HAP-1 (cell line): ENCODE measurements at regions not wholly inside any gene's neighbourhood (a gene's known extent, or its start where the extent isn't known, plus 50 kb on each side); places are given as distances from the start of the nearest gene placed in this dataset.
A peak's percentile ranks its signal among the peaks of the same experiment; 100 is the strongest.

Experiments
- DNase-seq, 2 experiments: peaks; one replicate each; pipeline ENCODE4 v3.0.0-alpha.2; 2016 to 2020; ENCODE audit warnings: low spot score in 2 of 2
- H3K27me3 ChIP-seq: fragments of 250-450 bp; sonication (Bioruptor Pico); 2 replicates; pipeline ENCODE4 v1.5.1; 2020; ENCODE audit warnings: low read depth, mild to moderate bottlenecking, moderate library complexity
- H3K36me3 ChIP-seq: fragments of 250-450 bp; sonication (Bioruptor Pico); replicated peaks from 2 replicates; pipeline ENCODE4 v1.5.1; 2020; ENCODE audit warnings: mild to moderate bottlenecking
- H3K4me1 ChIP-seq: fragments of 250-450 bp; sonication (Bioruptor Pico); 2 replicates; pipeline ENCODE4 v1.5.1; 2020; ENCODE audit warnings: mild to moderate bottlenecking
- H3K4me3 ChIP-seq: fragments of 250-450 bp; sonication (Bioruptor Pico); 2 replicates; pipeline ENCODE4 v1.5.1; 2020; ENCODE audit warnings: mild to moderate bottlenecking, moderate library complexity
- H3K9me3 ChIP-seq: fragments of 250-450 bp; sonication (Bioruptor Pico); 2 replicates; pipeline ENCODE4 v1.5.1; 2020; ENCODE audit warnings: mild to moderate bottlenecking, moderate library complexity
- in situ Hi-C: fragments of 300-500 bp; cut with MboI; formaldehyde crosslinking; loops from 3 replicates; pipeline ENCODE4 v1.14.3; 2020; ENCODE audit warnings: low sequenced_read_pairs, inconsistent platforms, mixed read lengths

DNA sequence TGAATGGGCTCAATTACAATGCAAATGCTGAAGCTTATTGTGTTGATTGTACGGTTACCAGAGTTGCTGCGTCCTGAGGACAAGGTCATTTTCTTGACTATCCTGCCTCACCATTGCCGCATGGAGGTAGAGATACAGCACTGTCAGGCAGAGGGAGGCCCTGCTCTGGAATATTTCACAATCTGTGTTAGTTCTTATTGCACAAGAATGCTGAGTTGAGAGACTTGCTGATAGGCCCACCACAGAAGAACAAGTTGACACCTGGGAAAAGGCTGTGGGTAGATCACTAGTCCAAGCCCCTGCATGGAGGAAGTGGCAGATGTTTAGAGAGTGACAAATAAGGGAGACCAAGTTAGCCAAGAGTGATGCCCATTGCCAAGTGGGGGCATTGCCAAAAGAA lies 344.5 kb upstream of the ITGA1 start:
- H3K36me3 ChIP-seq = no peaks in the 10 kb centered on the region
- no peak overlapping the region for H3K4me3 ChIP-seq
- H3K4me1 ChIP-seq = no peaks in the 10 kb centered on the region
- in situ Hi-C loops = no loop called here
- no peaks in the 10 kb centered on the region for H3K9me3 ChIP-seq
- no peaks in the 10 kb centered on the region for H3K27me3 ChIP-seq
- no peak for DNase-seq

GRCh38 chr5:52448111-52448510 lies 339.6 kb upstream of the ITGA1 start:
- Histone ChIP-seq H3K9me3 (no peaks in the 10 kb centered on the region), H3K36me3 (no peaks in the 10 kb centered on the region), H3K4me1 (peaks cover 11% of the 10 kb centered on the region), H3K27me3 (no peaks in the 10 kb centered on the region), H3K4me3 (no peak overlapping the region)
- in situ Hi-C loops = no loop called here
- no peak for DNase-seq

GRCh38 chr5:52449516-52449915 lies 338.2 kb upstream of the ITGA1 start:
- in situ Hi-C loops = no loop called here
- Histone ChIP-seq H3K4me3 (no peak overlapping the region), H3K4me1 (peaks cover 15% of the 10 kb centered on the region), H3K27me3 (no peaks in the 10 kb centered on the region), H3K36me3 (no peaks in the 10 kb centered on the region), H3K9me3 (no peaks in the 10 kb centered on the region)
- DNase-seq = no peak

DNA sequence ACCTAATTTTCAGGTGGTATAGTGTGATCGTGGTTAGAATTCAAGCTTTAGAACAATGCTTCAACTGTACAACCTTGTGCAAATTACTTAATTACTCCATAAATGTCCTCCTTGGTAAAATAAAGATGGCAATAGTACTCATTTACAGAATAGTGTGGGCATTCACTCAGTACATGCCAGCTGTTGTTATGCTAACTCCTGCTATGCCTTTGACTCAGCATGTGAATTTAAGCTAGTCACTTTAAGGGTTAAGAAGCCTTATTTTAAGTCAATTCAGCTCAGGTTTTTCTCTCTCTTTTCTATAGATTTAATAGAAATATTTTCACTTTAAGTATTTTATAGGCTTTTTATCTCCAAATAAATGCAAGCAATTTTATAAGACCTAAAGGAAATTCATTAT lies 335.6 kb upstream of the ITGA1 start:
- DNase-seq = peak in 1 of 2 experiments; percentile 74
- Histone ChIP-seq H3K36me3 (no peaks in the 10 kb centered on the region), H3K4me3 (no peak overlapping the region), H3K27me3 (no peaks in the 10 kb centered on the region), H3K4me1 (peaks cover 15% of the 10 kb centered on the region), H3K9me3 (no peaks in the 10 kb centered on the region)
- in situ Hi-C loops = no loop called here

DNA sequence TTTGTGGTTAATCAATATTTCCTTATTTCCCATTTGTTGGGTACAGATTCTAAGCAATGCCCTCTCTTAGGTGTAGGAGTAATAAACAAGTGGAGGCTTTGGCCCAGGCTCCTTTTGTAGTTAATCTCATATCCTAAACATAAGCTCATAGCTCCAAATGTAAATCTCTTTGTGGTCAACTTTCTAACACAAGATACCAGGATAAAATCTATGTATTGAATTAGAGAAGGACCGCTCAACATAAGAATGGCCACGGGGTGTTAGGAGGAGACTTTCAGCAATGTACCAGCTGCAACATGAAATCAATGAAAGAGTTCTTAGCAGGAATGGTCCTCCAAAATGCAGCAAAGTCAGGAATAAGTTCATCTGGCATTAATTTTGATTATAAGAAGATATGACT lies 334.5 kb upstream of the ITGA1 start:
- no peaks in the 10 kb centered on the region for H3K36me3 ChIP-seq
- peaks cover 15% of the 10 kb centered on the region for H3K4me1 ChIP-seq
- DNase-seq = peak; percentile 56 to 91
- H3K4me3 ChIP-seq = no peak overlapping the region
- H3K9me3 ChIP-seq = no peaks in the 10 kb centered on the region
- no peaks in the 10 kb centered on the region for H3K27me3 ChIP-seq
- in situ Hi-C loops = no loop called here

DNA sequence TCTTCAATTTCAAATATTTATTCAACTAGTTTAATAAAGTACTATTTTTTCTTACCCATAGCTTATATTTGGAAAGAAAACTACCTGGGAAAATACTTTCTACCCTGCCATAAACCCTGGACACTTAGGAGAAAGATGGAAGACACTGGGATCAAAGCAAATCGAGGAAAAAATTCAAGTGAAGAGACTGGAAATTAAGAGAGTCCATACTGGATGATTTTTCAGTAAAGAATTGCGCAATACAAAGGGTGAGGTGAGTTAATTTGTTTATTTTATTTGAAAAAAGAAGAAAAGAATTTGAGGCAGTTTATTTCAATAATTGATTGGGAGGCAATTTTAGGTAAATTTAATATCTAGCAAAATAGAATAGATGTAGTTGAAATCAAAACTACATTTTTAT lies 331.8 kb upstream of the ITGA1 start:
- Histone ChIP-seq H3K9me3 (no peaks in the 10 kb centered on the region), H3K36me3 (no peaks in the 10 kb centered on the region), H3K4me3 (no peak overlapping the region), H3K27me3 (no peaks in the 10 kb centered on the region), H3K4me1 (peaks cover 15% of the 10 kb centered on the region)
- no peak for DNase-seq
- in situ Hi-C loops = no loop called here

GRCh38 chr5:52457810-52458209 lies 329.9 kb upstream of the ITGA1 start:
- no peaks in the 10 kb centered on the region for H3K9me3 ChIP-seq
- H3K4me3 ChIP-seq = no peak overlapping the region
- no peaks in the 10 kb centered on the region for H3K27me3 ChIP-seq
- DNase-seq = no peak
- peaks cover 7% of the 10 kb centered on the region for H3K4me1 ChIP-seq
- in situ Hi-C loops = no loop called here
- H3K36me3 ChIP-seq = no peaks in the 10 kb centered on the region

GRCh38 chr5:52466113-52466512 lies 321.6 kb upstream of the ITGA1 start:
- H3K27me3 ChIP-seq = no peaks in the 10 kb centered on the region
- in situ Hi-C loops = no loop called here
- no peak for DNase-seq
- no peak overlapping the region for H3K4me3 ChIP-seq
- no peaks in the 10 kb centered on the region for H3K36me3 ChIP-seq
- no peaks in the 10 kb centered on the region for H3K4me1 ChIP-seq
- H3K9me3 ChIP-seq = no peaks in the 10 kb centered on the region

DNA sequence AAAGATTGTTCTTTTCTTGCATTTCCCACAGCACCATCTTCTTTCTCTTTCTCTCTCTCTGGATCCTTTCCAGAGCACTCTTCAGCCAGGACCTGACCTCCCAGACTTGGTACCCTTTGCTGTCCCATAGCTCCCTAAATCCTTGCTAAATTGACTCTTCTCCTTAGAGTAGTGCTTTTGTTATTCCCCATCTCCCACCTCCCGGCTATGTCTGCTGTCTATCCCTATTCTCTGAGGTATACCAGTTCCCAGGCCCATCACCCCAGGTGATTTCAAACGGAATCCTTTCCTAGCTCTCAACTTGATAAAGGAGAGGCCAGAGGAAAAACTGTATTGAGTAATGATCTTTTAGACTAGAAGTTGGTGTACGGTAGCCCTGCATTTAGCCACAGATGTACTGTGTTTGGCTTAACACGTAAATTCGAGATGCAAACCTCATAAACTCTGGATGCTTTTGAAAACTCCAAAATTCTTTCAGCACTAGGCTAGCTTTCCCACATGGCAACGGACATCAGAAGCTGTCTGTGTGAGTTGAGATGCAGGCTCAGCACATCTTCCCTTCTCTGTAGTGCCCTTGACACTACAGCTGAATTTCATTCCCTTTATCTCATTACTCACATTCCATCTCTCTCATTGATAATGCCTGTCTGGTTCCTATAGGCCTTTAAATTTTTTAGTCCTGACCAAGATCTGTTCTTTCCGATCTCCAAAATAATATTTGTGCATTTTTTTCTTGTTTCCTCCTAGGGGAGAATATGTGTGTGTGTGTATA lies 320.8 kb upstream of the ITGA1 start:
- H3K27me3 ChIP-seq = no peaks in the 10 kb centered on the region
- H3K36me3 ChIP-seq = no peaks in the 10 kb centered on the region
- H3K4me3 ChIP-seq = no peak overlapping the region
- no peaks in the 10 kb centered on the region for H3K9me3 ChIP-seq
- in situ Hi-C loops = no loop called here
- no peaks in the 10 kb centered on the region for H3K4me1 ChIP-seq
- DNase-seq = no peak

DNA sequence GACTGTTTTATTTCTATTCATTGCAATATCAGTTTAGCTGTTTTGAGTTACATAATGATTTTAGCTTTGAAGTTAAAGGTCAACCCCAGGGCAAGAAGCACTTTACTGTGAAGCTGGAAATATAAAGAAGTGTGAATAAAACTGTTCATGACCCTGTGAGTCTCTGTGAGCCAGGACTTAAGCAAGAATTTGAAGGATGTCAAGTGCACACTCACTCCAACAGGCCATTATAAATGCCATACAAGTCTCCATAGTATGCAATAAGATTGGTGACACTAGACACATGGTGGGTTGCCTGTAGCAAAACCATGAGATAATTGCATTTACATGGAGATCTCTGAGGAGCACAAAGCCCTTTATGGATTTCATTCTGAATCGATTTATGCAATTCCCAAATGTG lies 318.7 kb upstream of the ITGA1 start:
- no peaks in the 10 kb centered on the region for H3K4me1 ChIP-seq
- H3K27me3 ChIP-seq = no peaks in the 10 kb centered on the region; the same call in 1 of the 2 replicates
- in situ Hi-C loops = no loop called here
- DNase-seq = no peak
- H3K9me3 ChIP-seq = no peaks in the 10 kb centered on the region
- no peaks in the 10 kb centered on the region for H3K36me3 ChIP-seq
- no peak overlapping the region for H3K4me3 ChIP-seq

DNA sequence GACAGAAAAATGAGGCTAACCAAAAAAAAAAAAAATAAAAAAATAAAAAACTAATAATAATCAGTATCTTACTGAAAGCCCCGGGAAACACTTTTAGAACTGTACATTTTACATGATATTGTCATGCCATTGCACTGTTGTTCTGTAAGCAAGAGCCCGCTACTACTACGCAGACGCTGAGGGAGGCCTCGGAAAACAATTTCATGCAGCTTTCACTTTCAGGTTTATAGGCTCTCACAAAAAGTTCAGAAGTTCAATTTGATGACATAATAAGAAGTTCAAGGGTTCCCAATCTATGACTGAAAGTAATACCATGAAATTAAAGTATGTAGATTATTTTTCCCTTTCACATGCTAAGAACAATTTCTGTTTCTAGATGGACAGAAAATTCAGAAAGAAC lies 318.3 kb upstream of the ITGA1 start:
- in situ Hi-C loops = no loop called here
- peaks cover 1% of the 10 kb centered on the region; the same call in 1 of the 2 replicates for H3K27me3 ChIP-seq
- H3K4me3 ChIP-seq = no peak overlapping the region
- no peaks in the 10 kb centered on the region for H3K9me3 ChIP-seq
- H3K4me1 ChIP-seq = no peaks in the 10 kb centered on the region
- no peak for DNase-seq
- H3K36me3 ChIP-seq = no peaks in the 10 kb centered on the region

DNA sequence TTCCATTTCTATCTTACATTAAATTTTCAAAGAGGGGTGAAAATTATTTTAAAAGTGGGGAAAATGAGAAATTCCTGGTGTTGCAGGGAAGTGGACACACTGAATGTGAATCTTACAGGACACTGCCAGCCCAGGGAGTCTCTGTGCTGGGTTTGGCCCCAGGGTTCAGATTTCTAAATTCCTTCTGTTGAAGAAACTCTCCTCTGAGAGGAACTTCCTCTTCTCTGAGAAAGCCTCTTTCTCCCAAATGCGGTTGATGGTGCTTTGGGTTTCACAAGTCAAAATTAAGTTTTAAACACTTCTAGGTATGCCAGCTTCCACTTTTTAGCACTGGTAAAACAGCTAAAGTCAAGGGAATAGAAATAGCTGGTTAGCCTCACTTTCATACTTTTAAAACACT lies 317.9 kb upstream of the ITGA1 start:
- Histone ChIP-seq H3K4me3 (no peak overlapping the region), H3K36me3 (no peaks in the 10 kb centered on the region), H3K27me3 (peaks cover 3% of the 10 kb centered on the region; the same call in 1 of the 2 replicates), H3K4me1 (no peaks in the 10 kb centered on the region), H3K9me3 (no peaks in the 10 kb centered on the region)
- in situ Hi-C loops = no loop called here
- no peak for DNase-seq

- Histone ChIP-seq H3K36me3 (no peaks in the 10 kb centered on the region), H3K4me1 (no peaks in the 10 kb centered on the region), H3K4me3 (no peak overlapping the region), H3K27me3 (peaks cover 3% of the 10 kb centered on the region; the same call in 1 of the 2 replicates), H3K9me3 (no peaks in the 10 kb centered on the region)
- in situ Hi-C loops = no loop called here
- DNase-seq = no peak
Measured at GRCh38 chr5:52476346-52476745, 311.4 kb upstream of the ITGA1 start.

- in situ Hi-C loops = no loop called here
- H3K9me3 ChIP-seq = no peaks in the 10 kb centered on the region
- no peaks in the 10 kb centered on the region for H3K4me1 ChIP-seq
- H3K36me3 ChIP-seq = no peaks in the 10 kb centered on the region
- H3K27me3 ChIP-seq = no peaks in the 10 kb centered on the region
- no peak for DNase-seq
- no peak overlapping the region for H3K4me3 ChIP-seq
Measured at GRCh38 chr5:52481201-52481600, 306.5 kb upstream of the ITGA1 start.

GRCh38 chr5:52481851-52482250 lies 305.9 kb upstream of the ITGA1 start:
- Histone ChIP-seq H3K9me3 (no peaks in the 10 kb centered on the region), H3K4me3 (no peak overlapping the region), H3K4me1 (no peaks in the 10 kb centered on the region), H3K27me3 (no peaks in the 10 kb centered on the region), H3K36me3 (no peaks in the 10 kb centered on the region)
- no peak for DNase-seq
- in situ Hi-C loops = no loop called here
